Naive thymus-derived CD4-positive, alpha-beta T cell (primary cell): ENCODE measurements at regions not wholly inside any gene's neighbourhood (a gene's known extent, or its start where the extent isn't known, plus 50 kb on each side); places are given as distances from the start of the nearest gene placed in this dataset.
"Not testable (repeated sequence)": the region's sequence is repeated elsewhere in the genome, so short reads cannot be mapped to it uniquely, and the experiment has no call there.

Experiments used
- ATAC-seq: fragments of 150-1000 bp; cut with Tn5 transposase; 2 replicates; pipeline ENCODE4 v1.10.0; 2021; ENCODE audit warnings: mild to moderate bottlenecking, moderate library complexity
- CTCF ChIA-PET: fragments of 350-600 bp; sonication (Branson Sonifier 250); formaldehyde crosslinking; loops from one replicate; lab custom pipeline; 2021; ENCODE audit warnings: antibody characterized with exemption; lab: Charles Lee
- POLR2A ChIA-PET: fragments of 350-600 bp; sonication (Branson Sonifier 250); formaldehyde crosslinking; loops from one replicate; lab custom pipeline; 2021; ENCODE audit warnings: antibody characterized with exemption, inconsistent platforms; lab: Charles Lee
- DNase-seq, 9 donors: peaks; one replicate each; pipeline versions ENCODE4 v3.0.0 to v3.0.0-alpha.2; 2020 to 2022; ENCODE audit warnings: mixed read lengths in 1 of 9
- H3K27ac ChIP-seq: one replicate; pipeline ENCODE4 v1.7.0; 2013; ENCODE audit warnings: mild to moderate bottlenecking, low read depth, low read length, moderate library complexity
- H3K27me3 ChIP-seq, 2 donors: one replicate each; pipeline ENCODE4 v1.7.0; 2013; ENCODE audit warnings: low read length in 2 of 2, mild to moderate bottlenecking in 2 of 2, moderate library complexity in 2 of 2; ENCODE audit not compliant: control insufficient read depth in 2 of 2, insufficient read depth in 2 of 2
- H3K36me3 ChIP-seq, 3 experiments: 1 replicate in 2 of 3; 2 replicates in 1 of 3; pipeline ENCODE4 v1.7.0; 2013; ENCODE audit warnings: low read length in 3 of 3, mild to moderate bottlenecking in 3 of 3, moderate library complexity in 1 of 3; ENCODE audit not compliant: insufficient read depth in 3 of 3, control insufficient read depth in 2 of 3
- H3K4me1 ChIP-seq, 2 donors: one replicate each; pipeline ENCODE4 v1.7.0; 2013; ENCODE audit warnings: low read length in 2 of 2, mild to moderate bottlenecking in 2 of 2, moderate library complexity in 1 of 2; ENCODE audit not compliant: control insufficient read depth in 2 of 2, insufficient read depth in 2 of 2
- H3K4me3 ChIP-seq: 2 replicates; pipeline ENCODE4 v1.7.0; 2013; ENCODE audit warnings: mild to moderate bottlenecking, low read length
- H3K9me3 ChIP-seq, 3 experiments: 1 replicate in 2 of 3; 2 replicates in 1 of 3; pipeline ENCODE4 v1.7.0; 2013; ENCODE audit warnings: low read length in 3 of 3; ENCODE audit not compliant: control insufficient read depth in 2 of 3
- H3K27ac Mint-ChIP-seq, 9 donors: one replicate each; pipeline ENCODE4 v1.8.0; 2020 to 2022; ENCODE audit warnings: mixed read lengths in 9 of 9, mild to moderate bottlenecking in 8 of 9, moderate library complexity in 5 of 9, inconsistent platforms in 2 of 9
- H3K27me3 Mint-ChIP-seq, 5 donors: one replicate each; pipeline ENCODE4 v1.8.0; 2021 to 2022; ENCODE audit warnings: mixed read lengths in 5 of 5, mild to moderate bottlenecking in 1 of 5
- H3K36me3 Mint-ChIP-seq, 5 donors: one replicate each; pipeline ENCODE4 v1.8.0; 2020 to 2022; ENCODE audit warnings: mixed read lengths in 5 of 5, mild to moderate bottlenecking in 3 of 5, inconsistent platforms in 1 of 5
- H3K4me1 Mint-ChIP-seq, 7 donors: one replicate each; pipeline ENCODE4 v1.8.0; 2020 to 2022; ENCODE audit warnings: mixed read lengths in 7 of 7, mild to moderate bottlenecking in 3 of 7, inconsistent platforms in 1 of 7
- H3K4me3 Mint-ChIP-seq, 10 donors: one replicate each; pipeline ENCODE4 v1.8.0; 2020 to 2022; ENCODE audit warnings: mild to moderate bottlenecking in 10 of 10, mixed read lengths in 10 of 10, moderate library complexity in 6 of 10, inconsistent platforms in 2 of 10
- H3K9me3 Mint-ChIP-seq, 11 donors: one replicate each; pipeline ENCODE4 v1.8.0; 2020 to 2022; ENCODE audit warnings: mixed read lengths in 11 of 11, mild to moderate bottlenecking in 4 of 11, inconsistent platforms in 1 of 11, moderate library complexity in 1 of 11
- intact Hi-C, 2 donors: fragments of 100-400 bp; cut with micrococcal nuclease; formaldehyde crosslinking; loops; one replicate each; pipeline ENCODE4 v1.15.1; 2023

DNA sequence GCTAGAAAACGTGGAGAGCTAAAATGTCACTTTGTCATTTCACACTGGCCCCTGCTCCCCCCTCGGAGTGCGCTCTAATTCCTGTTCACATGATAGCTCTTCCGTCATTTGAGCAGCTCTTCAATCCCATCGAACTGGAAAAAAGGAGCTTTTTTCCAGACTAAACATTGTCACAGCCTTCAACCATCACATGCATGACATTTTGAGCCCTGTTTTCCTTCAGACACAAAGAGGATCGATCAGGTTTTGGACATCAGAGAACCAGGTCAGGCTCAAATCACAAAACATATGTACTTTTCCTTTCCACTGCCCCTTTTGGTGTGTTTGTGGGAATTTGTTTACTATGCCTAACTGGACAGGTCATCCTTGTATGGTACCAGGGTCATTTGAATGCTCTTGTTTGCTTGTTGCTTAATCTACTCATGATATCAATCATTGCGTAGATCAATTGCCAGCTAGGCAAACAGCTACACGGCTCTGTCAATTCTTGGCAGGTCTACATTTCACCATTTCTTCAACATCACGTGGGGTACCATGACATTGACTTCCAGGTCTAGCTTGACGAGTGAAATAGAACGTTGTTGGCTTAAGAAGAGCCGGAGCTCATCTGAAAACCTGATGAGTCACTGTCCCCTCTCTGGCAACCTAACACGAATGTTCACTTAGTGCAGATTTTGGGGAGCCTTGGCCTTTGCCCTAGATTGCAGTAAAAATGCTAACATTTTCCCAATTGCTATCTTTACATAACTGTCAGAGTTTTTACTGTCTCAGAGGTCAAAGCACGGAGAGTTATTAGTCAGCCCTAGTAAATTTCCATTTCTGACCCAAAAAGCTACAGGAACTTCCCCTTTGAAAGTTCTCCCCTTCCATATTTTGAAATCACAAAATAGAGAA lies 87.3 kb downstream of the LYZL2 start:
- no peak overlapping the region for H3K4me3 Mint-ChIP-seq
- H3K27ac Mint-ChIP-seq: no peak overlapping the region

DNA sequence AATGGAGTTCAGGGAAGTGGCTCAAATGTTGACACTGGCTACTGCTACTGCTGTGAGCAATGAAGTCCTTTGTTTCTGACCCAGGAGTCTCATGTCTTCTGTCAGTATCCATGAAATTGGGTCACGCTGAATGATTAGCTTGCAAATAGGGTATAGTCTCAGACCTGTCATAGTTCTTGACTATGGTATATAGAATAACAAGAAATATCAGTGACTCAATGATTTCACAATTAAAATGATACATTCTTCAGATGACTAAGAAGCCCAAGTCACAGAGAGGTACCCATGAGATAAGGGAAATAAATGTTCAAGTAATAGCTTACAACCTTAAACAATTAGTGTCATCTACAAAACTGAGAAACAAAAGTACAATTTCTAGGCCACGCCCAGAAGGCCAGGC lies 89.3 kb downstream of the LYZL2 start:
- H3K36me3 ChIP-seq: no peaks in the 10 kb centered on the region
- H3K4me1 ChIP-seq: no peaks in the 10 kb centered on the region
- H3K27me3 ChIP-seq: no peaks in the 10 kb centered on the region
- CTCF ChIA-PET: interaction anchor here (1.0 kb wide), 1 partner anchor 27 kb away, joined by 3 read pairs; no protein-coding TSS in a partner anchor
- POLR2A ChIA-PET: interaction anchor here (0.6 kb wide), 1 partner anchor 148 kb away, joined by 3 read pairs; no protein-coding TSS in a partner anchor
- H3K27ac ChIP-seq: no peak overlapping the region
- H3K4me3 ChIP-seq: no peak overlapping the region
- Mint-ChIP-seq H3K4me3 (no peak overlapping the region), H3K27ac (no peak overlapping the region), H3K27me3 (peaks cover 0 to 18% (median 0%) of the 10 kb centered on the region in 5 donors), H3K36me3 (no peaks in the 10 kb centered on the region), H3K4me1 (peaks cover 0 to 15% (median 0%) of the 10 kb centered on the region in 7 donors), H3K9me3 (no peaks in the 10 kb centered on the region)
- H3K9me3 ChIP-seq: no peaks in the 10 kb centered on the region
- DNase-seq: no peak
- intact Hi-C loops: no loop called here
- peak; percentile 60 for ATAC-seq

More for the DNA sequence above, 87.3 kb downstream of the LYZL2 start:
- peaks cover 0 to 14% (median 0%) of the 10 kb centered on the region in 5 donors for H3K27me3 Mint-ChIP-seq
- H3K9me3 Mint-ChIP-seq: no peaks in the 10 kb centered on the region
- Histone ChIP-seq H3K27me3 (no peaks in the 10 kb centered on the region), H3K9me3 (no peaks in the 10 kb centered on the region), H3K27ac (no peak overlapping the region), H3K4me3 (no peak overlapping the region), H3K36me3 (no peaks in the 10 kb centered on the region), H3K4me1 (no peaks in the 10 kb centered on the region)
- ChIA-PET CTCF (interaction anchor here (0.7 kb wide), 1 partner anchor 148 kb away, joined by 5 read pairs; no protein-coding TSS in a partner anchor), POLR2A (no interaction called here)
- intact Hi-C loops: no loop called here
- H3K4me1 Mint-ChIP-seq: peaks cover 0 to 10% (median 0%) of the 10 kb centered on the region in 7 donors
- DNase-seq (no peak), ATAC-seq (peak; percentile 82)
- no peaks in the 10 kb centered on the region for H3K36me3 Mint-ChIP-seq

DNA sequence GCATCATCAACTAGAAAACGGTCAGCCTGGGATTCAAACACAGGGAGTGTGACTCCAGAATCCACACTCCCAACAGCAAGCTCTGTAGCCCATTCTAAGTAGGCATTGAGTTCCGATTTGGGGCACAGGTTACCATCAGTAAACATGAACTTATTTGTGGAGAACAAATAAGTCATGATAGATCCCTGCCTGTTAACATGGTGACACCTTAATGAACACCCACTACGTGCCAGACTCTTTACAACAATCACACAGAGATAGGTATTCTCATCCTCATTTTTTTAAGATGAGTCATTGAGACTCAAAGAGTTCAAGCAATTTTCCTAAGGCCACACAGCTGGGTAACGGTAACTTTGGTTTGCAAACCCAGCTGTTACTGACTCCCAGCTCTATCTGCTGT lies 91.5 kb downstream of the LYZL2 start:
- Mint-ChIP-seq H3K27ac (no peak overlapping the region), H3K4me1 (peaks cover 0 to 21% (median 5%) of the 10 kb centered on the region in 7 donors), H3K36me3 (no peaks in the 10 kb centered on the region), H3K9me3 (no peaks in the 10 kb centered on the region), H3K4me3 (no peak overlapping the region), H3K27me3 (peaks cover 0 to 16% (median 0%) of the 10 kb centered on the region in 5 donors)
- Histone ChIP-seq H3K4me3 (no peak overlapping the region), H3K36me3 (no peaks in the 10 kb centered on the region), H3K27me3 (no peaks in the 10 kb centered on the region), H3K27ac (no peak overlapping the region), H3K9me3 (no peaks in the 10 kb centered on the region), H3K4me1 (no peaks in the 10 kb centered on the region)
- ChIA-PET CTCF (interaction anchor here (1.2 to 2.3 kb wide), 3 partner anchors 53 to 140 kb away, joined by 3 to 5 read pairs (median 5); no protein-coding TSS in a partner anchor), POLR2A (no interaction called here)
- DNase-seq: no peak
- no peak for ATAC-seq
- intact Hi-C loops: no loop called here

DNA sequence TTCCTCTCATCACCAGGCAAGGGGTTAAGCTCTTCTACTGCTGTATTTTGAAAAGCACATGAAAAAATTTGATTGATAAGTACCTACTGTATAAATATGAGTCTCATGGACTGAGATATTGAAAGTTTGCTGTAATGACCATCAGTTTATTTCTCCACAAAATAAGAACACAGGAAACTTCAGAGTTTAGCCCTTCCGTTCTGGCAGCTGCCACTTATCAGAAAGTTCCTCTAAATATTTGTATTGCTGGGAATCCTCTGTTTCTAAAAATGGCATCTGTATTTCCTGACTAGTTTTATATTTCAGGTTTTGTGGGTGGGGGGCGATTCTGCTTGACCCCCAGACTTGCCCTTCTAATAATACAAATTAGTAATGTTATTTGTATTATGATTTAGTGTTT lies 92.0 kb downstream of the LYZL2 start:
- no peaks in the 10 kb centered on the region for H3K36me3 ChIP-seq
- H3K4me3 ChIP-seq: no peak overlapping the region
- H3K27ac ChIP-seq: no peak overlapping the region
- Mint-ChIP-seq H3K36me3 (no peaks in the 10 kb centered on the region), H3K4me3 (no peak overlapping the region), H3K27me3 (peaks cover 0 to 16% (median 0%) of the 10 kb centered on the region in 5 donors), H3K27ac (no peak overlapping the region), H3K4me1 (peaks cover 0 to 22% (median 5%) of the 10 kb centered on the region in 7 donors), H3K9me3 (no peaks in the 10 kb centered on the region)
- ATAC-seq (no peak), DNase-seq (no peak)
- ChIA-PET CTCF (interaction anchor here (1.2 to 2.3 kb wide), 4 partner anchors 53 to 140 kb away, joined by 3 to 13 read pairs (median 5); no protein-coding TSS in a partner anchor), POLR2A (interaction anchor here (1.4 kb wide), 1 partner anchor 143 kb away, joined by 4 read pairs; no protein-coding TSS in a partner anchor)
- no peaks in the 10 kb centered on the region for H3K9me3 ChIP-seq
- intact Hi-C loops: no loop called here
- H3K27me3 ChIP-seq: no peaks in the 10 kb centered on the region
- H3K4me1 ChIP-seq: no peaks in the 10 kb centered on the region

DNA sequence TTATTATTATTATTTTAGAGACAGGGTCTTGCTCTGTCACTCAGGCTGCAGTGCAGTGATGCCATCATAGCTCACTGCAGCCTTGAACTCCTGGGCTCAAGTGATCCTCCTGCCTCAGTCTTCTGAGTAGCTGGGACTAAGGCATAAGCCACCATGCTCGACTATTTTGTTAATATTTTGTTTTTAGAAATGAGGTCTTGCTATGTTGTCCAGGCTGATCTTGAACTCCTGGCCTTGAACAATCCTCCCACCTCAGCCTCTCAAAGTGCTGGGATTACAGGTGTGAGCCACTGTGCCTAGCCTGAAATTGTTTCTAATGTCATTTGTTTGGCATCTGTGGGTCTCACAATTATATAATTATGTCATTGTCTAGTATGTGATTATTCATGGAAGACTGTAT lies 92.4 kb downstream of the LYZL2 start:
- CTCF ChIA-PET: interaction anchor here (1.2 to 2.3 kb wide), 6 partner anchors 99 to 145 kb away, joined by 3 to 13 read pairs (median 6); no protein-coding TSS in a partner anchor
- H3K27me3 ChIP-seq, intact Hi-C loops, H3K9me3 ChIP-seq, H3K27ac ChIP-seq, H3K4me3 Mint-ChIP-seq, DNase-seq, H3K9me3 Mint-ChIP-seq, H3K36me3 Mint-ChIP-seq, H3K36me3 ChIP-seq, H3K27ac Mint-ChIP-seq, ATAC-seq, H3K4me3 ChIP-seq, H3K4me1 ChIP-seq: not testable (repeated sequence)
- H3K27me3 Mint-ChIP-seq: peaks cover 0 to 16% (median 0%) of the 10 kb centered on the region in 5 donors
- H3K4me1 Mint-ChIP-seq: peaks cover 0 to 22% (median 5%) of the 10 kb centered on the region in 7 donors
- POLR2A ChIA-PET: interaction anchor here (1.4 kb wide), 1 partner anchor 143 kb away, joined by 4 read pairs; no protein-coding TSS in a partner anchor

DNA sequence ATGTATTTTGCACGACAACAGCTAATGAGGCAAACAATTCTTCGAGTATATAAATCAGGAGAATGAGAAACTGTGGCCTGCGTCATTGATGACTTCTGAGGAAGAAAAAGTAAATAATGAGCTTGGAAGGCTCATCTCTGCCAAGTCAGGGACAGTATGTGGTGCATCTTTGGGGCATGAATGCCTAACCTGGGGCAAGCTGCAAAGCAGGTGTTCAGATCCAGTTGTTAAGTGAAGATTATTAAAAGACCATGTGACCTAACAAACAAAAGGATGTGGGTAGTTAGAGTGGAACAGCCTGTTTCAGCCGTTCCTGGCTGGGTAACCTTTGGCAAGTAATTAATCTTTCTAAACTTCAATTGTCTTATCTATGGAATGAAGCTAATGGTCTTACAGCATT lies 93.0 kb downstream of the LYZL2 start:
- H3K27me3 ChIP-seq: no peaks in the 10 kb centered on the region
- H3K27ac ChIP-seq: no peak overlapping the region
- peaks cover 0 to 9% of the 10 kb centered on the region in 2 donors for H3K4me1 ChIP-seq
- POLR2A ChIA-PET: interaction anchor here (1.4 kb wide), 1 partner anchor 142 kb away, joined by 4 read pairs; no protein-coding TSS in a partner anchor
- ATAC-seq: no peak
- H3K4me1 Mint-ChIP-seq: peaks cover 0 to 26% (median 5%) of the 10 kb centered on the region in 7 donors
- no peaks in the 10 kb centered on the region for H3K36me3 ChIP-seq
- H3K27ac Mint-ChIP-seq: no peak overlapping the region
- H3K9me3 ChIP-seq: no peaks in the 10 kb centered on the region
- H3K4me3 ChIP-seq: no peak overlapping the region
- H3K4me3 Mint-ChIP-seq: no peak overlapping the region
- DNase-seq: no peak
- peaks cover 0 to 16% (median 0%) of the 10 kb centered on the region in 5 donors for H3K27me3 Mint-ChIP-seq
- CTCF ChIA-PET: interaction anchor here (0.9 to 2.3 kb wide), 8 partner anchors 99 to 147 kb away, joined by 3 to 13 read pairs (median 4); no protein-coding TSS in a partner anchor
- H3K9me3 Mint-ChIP-seq: no peaks in the 10 kb centered on the region
- no peaks in the 10 kb centered on the region for H3K36me3 Mint-ChIP-seq
- intact Hi-C loops: no loop called here
